CD4-positive, alpha-beta T cell (primary cell): ENCODE measurements at regions not wholly inside any gene's neighbourhood (a gene's known extent, or its start where the extent isn't known, plus 50 kb on each side); places are given as distances from the start of the nearest gene placed in this dataset.

Source experiments
- ATAC-seq: fragments of 200-7000 bp; cut with Tn5 transposase; one replicate; pipeline ENCODE4 v1.10.0; 2022; ENCODE audit warnings: mild to moderate bottlenecking; ENCODE audit not compliant: poor library complexity
- CTCF ChIA-PET: fragments of 350-600 bp; sonication (Branson Sonifier 250); formaldehyde crosslinking; loops from one replicate; lab custom pipeline; 2021; ENCODE audit warnings: antibody characterized with exemption, inconsistent platforms; lab: Charles Lee
- POLR2A ChIA-PET: fragments of 350-600 bp; sonication (Branson Sonifier 250); formaldehyde crosslinking; loops from one replicate; lab custom pipeline; 2021; ENCODE audit warnings: antibody characterized with exemption, inconsistent platforms; lab: Charles Lee
- DNase-seq, 14 experiments: peaks; one replicate each; pipeline ENCODE4 v3.0.0-alpha.2; 2013 to 2020; ENCODE audit warnings: mixed read lengths in 2 of 14
- H3K27ac ChIP-seq, 2 donors: one replicate each; pipeline versions ENCODE4 v1.5.1 to v1.7.0; 2013; ENCODE audit warnings: low read length in 2 of 2, low read depth in 1 of 2, mild to moderate bottlenecking in 1 of 2
- H3K27me3 ChIP-seq, 2 experiments: 1 replicate in 1 of 2; 2 replicates in 1 of 2; pipeline versions ENCODE4 v1.6.1 to v1.7.0; 2013; ENCODE audit warnings: low read length in 2 of 2, control low read depth in 1 of 2, mild to moderate bottlenecking in 1 of 2, moderate library complexity in 1 of 2; ENCODE audit not compliant: insufficient read depth in 2 of 2, control insufficient read depth in 1 of 2
- H3K36me3 ChIP-seq: one replicate; pipeline ENCODE4 v1.6.1; 2013; ENCODE audit warnings: low read length, control low read depth; ENCODE audit not compliant: insufficient read depth
- H3K4me1 ChIP-seq: one replicate; pipeline ENCODE4 v1.6.1; 2013; ENCODE audit warnings: low read length, control low read depth; ENCODE audit not compliant: insufficient read depth
- H3K4me3 ChIP-seq: one replicate; pipeline ENCODE4 v1.5.1; 2013; ENCODE audit warnings: mild to moderate bottlenecking, low read length, moderate library complexity
- H3K9me3 ChIP-seq, 2 experiments: 1 replicate in 1 of 2; 2 replicates in 1 of 2; pipeline versions ENCODE4 v1.6.1 to v1.7.0; 2013; ENCODE audit warnings: low read length in 2 of 2, mild to moderate bottlenecking in 2 of 2, control low read depth in 1 of 2, moderate library complexity in 1 of 2; ENCODE audit not compliant: control insufficient read depth in 1 of 2, insufficient read depth in 1 of 2
- H3K27ac Mint-ChIP-seq: one replicate; pipeline ENCODE4 v1.8.0; 2020; ENCODE audit warnings: mixed read lengths
- H3K27me3 Mint-ChIP-seq: one replicate; pipeline ENCODE4 v1.8.0; 2021; ENCODE audit warnings: mixed read lengths
- H3K36me3 Mint-ChIP-seq: one replicate; pipeline ENCODE4 v1.8.0; 2021; ENCODE audit warnings: low read depth, mixed read lengths
- H3K4me1 Mint-ChIP-seq: one replicate; pipeline ENCODE4 v1.8.0; 2021; ENCODE audit warnings: low read depth, mixed read lengths
- H3K4me3 Mint-ChIP-seq: one replicate; pipeline ENCODE4 v1.8.0; 2020; ENCODE audit warnings: mild to moderate bottlenecking, mixed read lengths
- H3K9me3 Mint-ChIP-seq: one replicate; pipeline ENCODE4 v1.8.0; 2020; ENCODE audit warnings: mixed read lengths
- intact Hi-C, 2 experiments: fragments of 100-400 bp; cut with DNase I in 1 of 2; cut with micrococcal nuclease in 1 of 2; formaldehyde crosslinking; loops; one replicate each; pipeline versions ENCODE4 v1.15.1 to v1.9.0; 2023 to 2025; cut with DNase I, micrococcal nuclease
- TF ChIP-seq, protein P1 (sequence below): fragments of 200-600 bp; IDR thresholded peaks from one replicate; pipeline ENCODE4 v1.8.0; 2022; ENCODE audit warnings: antibody characterized with exemption, mild to moderate bottlenecking

DNA sequence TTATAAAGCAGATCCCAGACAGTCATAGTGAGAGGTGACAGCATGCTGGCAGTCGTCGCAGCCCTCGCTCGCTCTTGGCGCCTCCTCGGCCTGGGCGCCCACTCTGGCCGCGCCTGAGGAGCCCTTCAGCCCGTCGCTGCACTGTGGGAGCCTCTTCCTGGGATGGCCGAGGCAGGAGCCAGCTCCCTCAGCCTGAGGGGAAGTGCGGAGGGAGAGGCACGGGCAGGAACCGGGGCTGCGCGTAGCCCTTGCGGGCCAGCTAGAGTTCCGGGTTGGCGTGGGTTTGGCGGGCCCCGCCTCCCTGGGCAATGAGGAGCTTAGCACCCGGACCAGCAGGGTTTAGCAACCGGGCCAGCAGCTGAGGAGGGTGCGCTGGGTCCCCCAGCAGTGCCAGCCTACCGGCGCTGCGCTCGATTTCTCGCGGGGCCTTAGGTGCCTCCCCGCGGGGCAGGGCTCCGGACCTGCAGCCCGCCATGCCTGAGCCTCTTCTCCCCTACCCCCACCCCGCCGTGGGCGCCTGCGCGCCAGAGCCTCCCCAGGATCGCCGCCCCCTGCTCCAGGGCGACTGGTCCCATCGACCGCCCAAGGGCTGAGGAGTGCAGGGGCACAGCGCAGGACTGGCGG, 451.2 kb upstream of the DCN start:
- Histone ChIP-seq H3K36me3 (no peaks in the 10 kb centered on the region), H3K4me3 (no peak overlapping the region), H3K27me3 (no peaks in the 10 kb centered on the region), H3K9me3 (peaks cover 0 to 14% of the 10 kb centered on the region in 2 experiments), H3K4me1 (no peaks in the 10 kb centered on the region), H3K27ac (no peak overlapping the region)
- TF ChIP-seq, protein P1, sequence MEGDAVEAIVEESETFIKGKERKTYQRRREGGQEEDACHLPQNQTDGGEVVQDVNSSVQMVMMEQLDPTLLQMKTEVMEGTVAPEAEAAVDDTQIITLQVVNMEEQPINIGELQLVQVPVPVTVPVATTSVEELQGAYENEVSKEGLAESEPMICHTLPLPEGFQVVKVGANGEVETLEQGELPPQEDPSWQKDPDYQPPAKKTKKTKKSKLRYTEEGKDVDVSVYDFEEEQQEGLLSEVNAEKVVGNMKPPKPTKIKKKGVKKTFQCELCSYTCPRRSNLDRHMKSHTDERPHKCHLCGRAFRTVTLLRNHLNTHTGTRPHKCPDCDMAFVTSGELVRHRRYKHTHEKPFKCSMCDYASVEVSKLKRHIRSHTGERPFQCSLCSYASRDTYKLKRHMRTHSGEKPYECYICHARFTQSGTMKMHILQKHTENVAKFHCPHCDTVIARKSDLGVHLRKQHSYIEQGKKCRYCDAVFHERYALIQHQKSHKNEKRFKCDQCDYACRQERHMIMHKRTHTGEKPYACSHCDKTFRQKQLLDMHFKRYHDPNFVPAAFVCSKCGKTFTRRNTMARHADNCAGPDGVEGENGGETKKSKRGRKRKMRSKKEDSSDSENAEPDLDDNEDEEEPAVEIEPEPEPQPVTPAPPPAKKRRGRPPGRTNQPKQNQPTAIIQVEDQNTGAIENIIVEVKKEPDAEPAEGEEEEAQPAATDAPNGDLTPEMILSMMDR, result no peak
- intact Hi-C loops, result no loop called here
- Mint-ChIP-seq H3K4me3 (no peak overlapping the region), H3K27me3 (no peaks in the 10 kb centered on the region), H3K36me3 (no peaks in the 10 kb centered on the region), H3K27ac (no peak overlapping the region), H3K9me3 (peaks cover 2% of the 10 kb centered on the region), H3K4me1 (no peaks in the 10 kb centered on the region)
- ATAC-seq (no peak), DNase-seq (peak in 4 of 14 experiments; percentile 6 to 39 (median 16))
- POLR2A ChIA-PET, result interaction anchor here (1.3 kb wide), 1 partner anchor 507 kb away, joined by 4 read pairs; no protein-coding TSS in a partner anchor
- CTCF ChIA-PET, result no interaction called here

DNA sequence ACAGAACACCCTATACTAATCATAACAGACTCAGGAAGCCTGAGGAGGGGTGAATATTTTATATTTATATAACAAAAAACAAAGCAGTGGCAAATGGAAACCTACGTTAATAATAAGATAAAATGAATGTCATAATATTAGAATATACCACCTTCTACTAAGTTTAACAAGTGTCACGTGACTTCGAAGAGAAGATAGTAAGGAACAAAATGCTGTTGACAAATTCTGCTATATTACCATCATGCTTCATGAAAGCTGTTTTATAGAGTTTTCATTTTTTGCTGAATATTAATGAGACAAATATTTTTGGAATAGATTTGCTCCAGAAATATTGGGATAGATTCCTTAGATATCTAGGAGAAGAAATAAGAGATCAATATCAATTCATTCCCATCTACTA, 450.6 kb upstream of the DCN start:
- CTCF ChIA-PET, result no interaction called here
- TF ChIP-seq, protein P1, result no peak
- Mint-ChIP-seq H3K4me1 (no peaks in the 10 kb centered on the region), H3K9me3 (peaks cover 2% of the 10 kb centered on the region), H3K36me3 (no peaks in the 10 kb centered on the region), H3K27me3 (no peaks in the 10 kb centered on the region), H3K4me3 (no peak overlapping the region), H3K27ac (no peak overlapping the region)
- H3K9me3 ChIP-seq, result peaks cover 0 to 14% of the 10 kb centered on the region in 2 experiments
- no peak overlapping the region for H3K27ac ChIP-seq
- no peak overlapping the region for H3K4me3 ChIP-seq
- DNase-seq (no peak), ATAC-seq (no peak)
- intact Hi-C loops, result no loop called here
- H3K4me1 ChIP-seq, result no peaks in the 10 kb centered on the region
- POLR2A ChIA-PET, result no interaction called here
- H3K36me3 ChIP-seq, result no peaks in the 10 kb centered on the region
- H3K27me3 ChIP-seq, result no peaks in the 10 kb centered on the region

DNA sequence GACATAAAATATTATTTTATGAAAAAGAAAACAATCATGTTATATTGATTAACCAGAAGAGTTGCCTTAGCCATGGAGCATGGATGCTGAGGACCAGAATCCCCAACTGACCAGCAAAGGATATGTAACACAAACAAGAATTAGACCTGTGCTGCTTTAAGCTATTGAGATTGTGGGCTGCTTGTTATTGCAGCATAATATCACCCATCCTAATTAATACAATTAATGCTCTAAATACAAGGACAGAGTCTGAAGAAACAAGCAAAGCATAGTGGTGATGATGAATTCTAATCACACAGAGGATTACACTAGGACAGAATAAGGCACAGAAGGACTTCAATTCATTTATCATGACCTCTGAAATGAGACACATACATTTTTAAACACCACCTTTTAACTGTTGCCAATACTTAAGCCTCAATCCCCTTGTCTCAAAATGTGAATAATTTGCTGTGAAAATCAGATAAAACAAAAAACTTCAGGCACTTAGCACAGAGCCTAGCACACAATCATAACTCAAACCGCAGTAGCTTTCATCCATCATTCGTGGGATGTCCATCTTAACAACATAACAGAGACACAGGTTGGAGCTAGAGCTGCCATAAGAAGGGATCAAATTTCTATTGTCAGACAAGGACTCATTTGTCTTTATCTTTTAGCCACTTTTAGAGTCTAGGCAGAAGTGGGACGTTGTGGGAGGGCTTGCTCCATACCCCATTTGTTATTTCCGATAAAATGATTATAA, 449.6 kb upstream of the DCN start:
- no peaks in the 10 kb centered on the region for H3K27me3 ChIP-seq
- ChIA-PET CTCF (no interaction called here), POLR2A (no interaction called here)
- intact Hi-C loops, result no loop called here
- Mint-ChIP-seq H3K4me1 (no peaks in the 10 kb centered on the region), H3K4me3 (no peak overlapping the region), H3K36me3 (no peaks in the 10 kb centered on the region), H3K9me3 (peaks cover 2% of the 10 kb centered on the region), H3K27ac (no peak overlapping the region), H3K27me3 (no peaks in the 10 kb centered on the region)
- no peak overlapping the region for H3K4me3 ChIP-seq
- no peak overlapping the region for H3K27ac ChIP-seq
- no peaks in the 10 kb centered on the region for H3K4me1 ChIP-seq
- H3K36me3 ChIP-seq, result no peaks in the 10 kb centered on the region
- no peak for DNase-seq
- TF ChIP-seq, protein P1, result no peak
- H3K9me3 ChIP-seq, result peaks cover 0 to 14% of the 10 kb centered on the region in 2 experiments
- no peak for ATAC-seq
